SK-N-SH treated with all-trans-retinoic acid at 6 μM for 48 hours (cell line): ENCODE measurements at regions not wholly inside any gene's neighbourhood (a gene's known extent, or its start where the extent isn't known, plus 50 kb on each side); places are given as distances from the start of the nearest gene placed in this dataset.

Experiments used
- ATAC-seq: fragments of 200-7000 bp; cut with Tn5 transposase; 3 replicates; pipeline ENCODE4 v1.9.1; 2020; ENCODE audit warnings: mild to moderate bottlenecking, moderate library complexity
- ARNTL ChIP-seq: fragments of 450-650 bp; formaldehyde crosslinking; IDR thresholded peaks from 2 replicates; pipeline ENCODE4 v1.5.0; 2020; ENCODE audit warnings: low read depth, mild to moderate bottlenecking, moderate library complexity, borderline replicate concordance
- BACH2 ChIP-seq: fragments of 250-450 bp; sonication (Bioruptor Pico); IDR thresholded peaks from 2 replicates; pipeline ENCODE4 v1.9.0; 2021; ENCODE audit warnings: mild to moderate bottlenecking, borderline replicate concordance
- CSDC2 ChIP-seq: fragments of 250-450 bp; sonication (Bioruptor Pico); IDR thresholded peaks from 2 replicates; pipeline ENCODE4 v1.5.0; 2020; ENCODE audit warnings: mild to moderate bottlenecking, moderate library complexity
- ESRRG ChIP-seq: fragments of 250-450 bp; sonication (Bioruptor Pico); IDR thresholded peaks from 2 replicates; pipeline ENCODE4 v1.6.1; 2021; ENCODE audit warnings: mild to moderate bottlenecking
- GLIS3 ChIP-seq: fragments of 250-450 bp; sonication (Bioruptor Pico); IDR thresholded peaks from 2 replicates; pipeline ENCODE4 v1.5.0; 2020; ENCODE audit warnings: mild to moderate bottlenecking, moderate library complexity
- ISL1 ChIP-seq: fragments of 250-450 bp; sonication (Bioruptor Pico); IDR thresholded peaks from 2 replicates; pipeline ENCODE4 v2.1.2; 2022; ENCODE audit warnings: mild to moderate bottlenecking, moderate library complexity
- OSR1 ChIP-seq: fragments of 250-450 bp; sonication (Bioruptor Pico); IDR thresholded peaks from 2 replicates; pipeline ENCODE4 v1.8.0; 2022; ENCODE audit warnings: moderate library complexity, mild to moderate bottlenecking, inconsistent platforms
- RARB ChIP-seq: fragments of 250-450 bp; sonication (Bioruptor Pico); IDR thresholded peaks from 2 replicates; pipeline ENCODE4 v1.8.0; 2021; ENCODE audit warnings: mild to moderate bottlenecking, moderate library complexity
- SNAI2 ChIP-seq: fragments of 250-450 bp; sonication (Bioruptor Pico); IDR thresholded peaks from 2 replicates; pipeline ENCODE4 v1.5.0; 2020; ENCODE audit warnings: mild to moderate bottlenecking, moderate library complexity
- TCF4 ChIP-seq: fragments of 250-450 bp; sonication (Bioruptor Pico); IDR thresholded peaks from 2 replicates; pipeline ENCODE4 v1.8.0; 2021; ENCODE audit warnings: mild to moderate bottlenecking, moderate library complexity, borderline replicate concordance
- TOX ChIP-seq: fragments of 250-450 bp; sonication (Bioruptor Pico); IDR thresholded peaks from 2 replicates; pipeline ENCODE4 v1.8.0; 2021; ENCODE audit warnings: mild to moderate bottlenecking, moderate library complexity, borderline replicate concordance
- ZC3H10 ChIP-seq: fragments of 250-450 bp; sonication (Bioruptor Pico); IDR thresholded peaks from 2 replicates; pipeline ENCODE4 v1.5.1; 2021; ENCODE audit warnings: mild to moderate bottlenecking, moderate library complexity
- ZFP3 ChIP-seq: fragments of 250-450 bp; sonication (Bioruptor Pico); IDR thresholded peaks from 2 replicates; pipeline ENCODE4 v1.5.0; 2020; ENCODE audit warnings: mild to moderate bottlenecking, moderate library complexity
- ZNF565 ChIP-seq: fragments of 450-650 bp; formaldehyde crosslinking; conservative IDR thresholded peaks from 2 replicates; pipeline ENCODE4 v1.5.0; 2020; ENCODE audit warnings: low read depth, mild to moderate bottlenecking, moderate library complexity
- TF ChIP-seq, protein P1 (sequence below): fragments of 250-450 bp; sonication (Bioruptor Pico); IDR thresholded peaks from 2 replicates; pipeline ENCODE4 v1.5.1; 2020; ENCODE audit warnings: low read depth, mild to moderate bottlenecking, moderate library complexity
- TF ChIP-seq, protein P2 (sequence below): fragments of 250-450 bp; sonication (Bioruptor Pico); IDR thresholded peaks from 2 replicates; pipeline ENCODE4 v1.8.0; 2021; ENCODE audit warnings: low read depth, mild to moderate bottlenecking, moderate library complexity, borderline replicate concordance
- TF ChIP-seq, protein P3 (sequence below): fragments of 250-450 bp; sonication (Bioruptor Pico); IDR thresholded peaks from 2 replicates; pipeline ENCODE4 v1.5.1; 2021; ENCODE audit warnings: mild to moderate bottlenecking, moderate library complexity
- TF ChIP-seq, protein P4 (sequence below): fragments of 250-450 bp; sonication (Bioruptor Pico); IDR thresholded peaks from 2 replicates; pipeline ENCODE4 v1.8.0; 2020; ENCODE audit warnings: mild to moderate bottlenecking, moderate library complexity, borderline replicate concordance
- TF ChIP-seq, protein P5 (sequence below): fragments of 250-450 bp; sonication (Bioruptor Pico); IDR thresholded peaks from 2 replicates; pipeline ENCODE4 v1.5.0; 2020; ENCODE audit warnings: mild to moderate bottlenecking, moderate library complexity

DNA sequence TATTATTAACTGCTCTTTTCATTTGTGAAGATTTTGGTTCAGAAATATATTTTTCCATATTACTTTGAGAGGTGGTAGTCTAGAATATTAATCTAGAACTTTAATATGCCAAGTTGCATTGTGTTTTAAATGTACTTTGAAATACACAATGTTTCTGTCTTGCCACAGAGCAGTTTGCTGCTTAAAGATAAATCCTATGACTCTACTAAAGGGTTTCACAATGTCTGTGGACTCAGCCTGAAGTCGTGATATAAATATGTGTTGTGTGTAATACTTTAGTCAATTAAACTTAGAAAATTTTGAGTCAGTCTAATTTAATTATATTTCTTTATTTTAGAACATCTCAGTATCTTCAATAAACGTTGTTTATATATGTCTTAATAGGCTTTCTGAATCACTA is 1771.7 kb upstream of the PCDH7 start:
- TF ChIP-seq, protein P1, sequence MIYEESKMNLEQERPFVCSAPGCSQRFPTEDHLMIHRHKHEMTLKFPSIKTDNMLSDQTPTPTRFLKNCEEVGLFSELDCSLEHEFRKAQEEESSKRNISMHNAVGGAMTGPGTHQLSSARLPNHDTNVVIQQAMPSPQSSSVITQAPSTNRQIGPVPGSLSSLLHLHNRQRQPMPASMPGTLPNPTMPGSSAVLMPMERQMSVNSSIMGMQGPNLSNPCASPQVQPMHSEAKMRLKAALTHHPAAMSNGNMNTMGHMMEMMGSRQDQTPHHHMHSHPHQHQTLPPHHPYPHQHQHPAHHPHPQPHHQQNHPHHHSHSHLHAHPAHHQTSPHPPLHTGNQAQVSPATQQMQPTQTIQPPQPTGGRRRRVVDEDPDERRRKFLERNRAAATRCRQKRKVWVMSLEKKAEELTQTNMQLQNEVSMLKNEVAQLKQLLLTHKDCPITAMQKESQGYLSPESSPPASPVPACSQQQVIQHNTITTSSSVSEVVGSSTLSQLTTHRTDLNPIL (CRISPR knock-in tag), result no peak
- TF ChIP-seq GLIS3 (CRISPR knock-in tag) (no peak), ZC3H10 (CRISPR knock-in tag) (no peak), TOX (CRISPR knock-in tag) (no peak), TCF4 (no peak), ESRRG (CRISPR knock-in tag) (no peak), SNAI2 (no peak), ARNTL (no peak), OSR1 (no peak), ZFP3 (CRISPR knock-in tag) (no peak)
- TF ChIP-seq, protein P2, sequence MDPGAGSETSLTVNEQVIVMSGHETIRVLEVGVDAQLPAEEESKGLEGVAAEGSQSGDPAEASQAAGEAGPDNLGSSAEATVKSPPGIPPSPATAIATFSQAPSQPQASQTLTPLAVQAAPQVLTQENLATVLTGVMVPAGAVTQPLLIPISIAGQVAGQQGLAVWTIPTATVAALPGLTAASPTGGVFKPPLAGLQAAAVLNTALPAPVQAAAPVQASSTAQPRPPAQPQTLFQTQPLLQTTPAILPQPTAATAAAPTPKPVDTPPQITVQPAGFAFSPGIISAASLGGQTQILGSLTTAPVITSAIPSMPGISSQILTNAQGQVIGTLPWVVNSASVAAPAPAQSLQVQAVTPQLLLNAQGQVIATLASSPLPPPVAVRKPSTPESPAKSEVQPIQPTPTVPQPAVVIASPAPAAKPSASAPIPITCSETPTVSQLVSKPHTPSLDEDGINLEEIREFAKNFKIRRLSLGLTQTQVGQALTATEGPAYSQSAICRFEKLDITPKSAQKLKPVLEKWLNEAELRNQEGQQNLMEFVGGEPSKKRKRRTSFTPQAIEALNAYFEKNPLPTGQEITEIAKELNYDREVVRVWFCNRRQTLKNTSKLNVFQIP, result no peak
- TF ChIP-seq, protein P3, sequence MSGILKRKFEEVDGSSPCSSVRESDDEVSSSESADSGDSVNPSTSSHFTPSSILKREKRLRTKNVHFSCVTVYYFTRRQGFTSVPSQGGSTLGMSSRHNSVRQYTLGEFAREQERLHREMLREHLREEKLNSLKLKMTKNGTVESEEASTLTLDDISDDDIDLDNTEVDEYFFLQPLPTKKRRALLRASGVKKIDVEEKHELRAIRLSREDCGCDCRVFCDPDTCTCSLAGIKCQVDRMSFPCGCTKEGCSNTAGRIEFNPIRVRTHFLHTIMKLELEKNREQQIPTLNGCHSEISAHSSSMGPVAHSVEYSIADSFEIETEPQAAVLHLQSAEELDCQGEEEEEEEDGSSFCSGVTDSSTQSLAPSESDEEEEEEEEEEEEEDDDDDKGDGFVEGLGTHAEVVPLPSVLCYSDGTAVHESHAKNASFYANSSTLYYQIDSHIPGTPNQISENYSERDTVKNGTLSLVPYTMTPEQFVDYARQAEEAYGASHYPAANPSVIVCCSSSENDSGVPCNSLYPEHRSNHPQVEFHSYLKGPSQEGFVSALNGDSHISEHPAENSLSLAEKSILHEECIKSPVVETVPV (CRISPR knock-in tag), result no peak
- ATAC-seq, result no peak

DNA sequence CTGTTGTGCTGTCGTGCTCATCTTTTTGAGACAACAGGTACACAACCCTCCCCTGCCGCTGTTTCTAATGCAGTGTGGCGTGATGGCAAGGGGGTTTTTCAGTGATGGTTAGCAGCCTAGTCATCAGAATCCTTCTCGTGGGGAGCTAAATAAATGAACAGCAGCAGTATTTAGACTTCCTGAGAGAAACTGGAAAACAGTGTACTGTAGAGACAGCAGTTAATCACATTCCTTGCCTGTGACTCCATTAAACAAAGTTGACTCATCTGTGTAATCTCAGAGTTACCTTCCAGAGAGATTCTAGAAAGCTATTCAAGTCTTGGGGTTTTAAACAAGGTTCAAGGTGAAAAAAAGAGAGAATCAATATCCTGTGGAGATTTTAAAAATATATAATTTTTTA is 1753.2 kb upstream of the PCDH7 start:
- no peak for TF ChIP-seq TCF4
- TF ChIP-seq, protein P2, result no peak
- TF ChIP-seq, protein P3 (CRISPR knock-in tag), result no peak
- no peak for TF ChIP-seq SNAI2
- TF ChIP-seq OSR1, result no peak
- TF ChIP-seq ISL1 (CRISPR knock-in tag), result no peak
- TF ChIP-seq, protein P4, sequence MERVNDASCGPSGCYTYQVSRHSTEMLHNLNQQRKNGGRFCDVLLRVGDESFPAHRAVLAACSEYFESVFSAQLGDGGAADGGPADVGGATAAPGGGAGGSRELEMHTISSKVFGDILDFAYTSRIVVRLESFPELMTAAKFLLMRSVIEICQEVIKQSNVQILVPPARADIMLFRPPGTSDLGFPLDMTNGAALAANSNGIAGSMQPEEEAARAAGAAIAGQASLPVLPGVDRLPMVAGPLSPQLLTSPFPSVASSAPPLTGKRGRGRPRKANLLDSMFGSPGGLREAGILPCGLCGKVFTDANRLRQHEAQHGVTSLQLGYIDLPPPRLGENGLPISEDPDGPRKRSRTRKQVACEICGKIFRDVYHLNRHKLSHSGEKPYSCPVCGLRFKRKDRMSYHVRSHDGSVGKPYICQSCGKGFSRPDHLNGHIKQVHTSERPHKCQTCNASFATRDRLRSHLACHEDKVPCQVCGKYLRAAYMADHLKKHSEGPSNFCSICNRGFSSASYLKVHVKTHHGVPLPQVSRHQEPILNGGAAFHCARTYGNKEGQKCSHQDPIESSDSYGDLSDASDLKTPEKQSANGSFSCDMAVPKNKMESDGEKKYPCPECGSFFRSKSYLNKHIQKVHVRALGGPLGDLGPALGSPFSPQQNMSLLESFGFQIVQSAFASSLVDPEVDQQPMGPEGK (CRISPR knock-in tag), result no peak
- TF ChIP-seq CSDC2 (CRISPR knock-in tag), result no peak
- no peak for TF ChIP-seq BACH2
- no peak for TF ChIP-seq ZNF565 (CRISPR knock-in tag)
- TF ChIP-seq RARB, result no peak
- TF ChIP-seq ARNTL, result no peak
- TF ChIP-seq TOX (CRISPR knock-in tag), result no peak
- TF ChIP-seq, protein P5, sequence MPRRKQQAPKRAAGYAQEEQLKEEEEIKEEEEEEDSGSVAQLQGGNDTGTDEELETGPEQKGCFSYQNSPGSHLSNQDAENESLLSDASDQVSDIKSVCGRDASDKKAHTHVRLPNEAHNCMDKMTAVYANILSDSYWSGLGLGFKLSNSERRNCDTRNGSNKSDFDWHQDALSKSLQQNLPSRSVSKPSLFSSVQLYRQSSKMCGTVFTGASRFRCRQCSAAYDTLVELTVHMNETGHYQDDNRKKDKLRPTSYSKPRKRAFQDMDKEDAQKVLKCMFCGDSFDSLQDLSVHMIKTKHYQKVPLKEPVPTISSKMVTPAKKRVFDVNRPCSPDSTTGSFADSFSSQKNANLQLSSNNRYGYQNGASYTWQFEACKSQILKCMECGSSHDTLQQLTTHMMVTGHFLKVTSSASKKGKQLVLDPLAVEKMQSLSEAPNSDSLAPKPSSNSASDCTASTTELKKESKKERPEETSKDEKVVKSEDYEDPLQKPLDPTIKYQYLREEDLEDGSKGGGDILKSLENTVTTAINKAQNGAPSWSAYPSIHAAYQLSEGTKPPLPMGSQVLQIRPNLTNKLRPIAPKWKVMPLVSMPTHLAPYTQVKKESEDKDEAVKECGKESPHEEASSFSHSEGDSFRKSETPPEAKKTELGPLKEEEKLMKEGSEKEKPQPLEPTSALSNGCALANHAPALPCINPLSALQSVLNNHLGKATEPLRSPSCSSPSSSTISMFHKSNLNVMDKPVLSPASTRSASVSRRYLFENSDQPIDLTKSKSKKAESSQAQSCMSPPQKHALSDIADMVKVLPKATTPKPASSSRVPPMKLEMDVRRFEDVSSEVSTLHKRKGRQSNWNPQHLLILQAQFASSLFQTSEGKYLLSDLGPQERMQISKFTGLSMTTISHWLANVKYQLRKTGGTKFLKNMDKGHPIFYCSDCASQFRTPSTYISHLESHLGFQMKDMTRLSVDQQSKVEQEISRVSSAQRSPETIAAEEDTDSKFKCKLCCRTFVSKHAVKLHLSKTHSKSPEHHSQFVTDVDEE, result no peak
- ATAC-seq, result no peak
